Loucy (cell line): ENCODE measurements at regions not wholly inside any gene's neighbourhood (a gene's known extent, or its start where the extent isn't known, plus 50 kb on each side); places are given as distances from the start of the nearest gene placed in this dataset.

ENCODE experiments used
- H2AFZ ChIP-seq: fragments of 200-600 bp; sonication (generic); 2 replicates; pipeline ENCODE4 v1.6.0; 2016; ENCODE audit warnings: antibody characterized with exemption, mild to moderate bottlenecking, low read length, moderate library complexity
- H3F3A ChIP-seq: fragments of 200-600 bp; 2 replicates; pipeline ENCODE4 v1.6.0; 2016; ENCODE audit warnings: antibody characterized with exemption, low read depth, mild to moderate bottlenecking
- H3K27me3 ChIP-seq: fragments of 200-600 bp; sonication (generic); 2 replicates; pipeline ENCODE4 v1.6.1; 2014; ENCODE audit warnings: low read length, mild to moderate bottlenecking; ENCODE audit not compliant: insufficient read depth, poor library complexity, severe bottlenecking
- H3K36me3 ChIP-seq: fragments of 200-600 bp; sonication (generic); 2 replicates; pipeline ENCODE4 v1.6.1; 2016; ENCODE audit warnings: low read length; ENCODE audit not compliant: insufficient read depth
- H3K4me1 ChIP-seq: fragments of 200-600 bp; sonication (generic); 2 replicates; pipeline ENCODE4 v1.5.1; 2014; ENCODE audit warnings: low read length, mild to moderate bottlenecking; ENCODE audit not compliant: insufficient read depth, poor library complexity, severe bottlenecking
- H3K4me2 ChIP-seq: fragments of 200-600 bp; sonication (generic); 2 replicates; pipeline ENCODE4 v1.6.0; 2014; ENCODE audit warnings: antibody characterized with exemption, low read length, low read depth, mild to moderate bottlenecking; ENCODE audit not compliant: poor library complexity, severe bottlenecking
- H3K4me3 ChIP-seq: fragments of 200-600 bp; sonication (generic); 2 replicates; pipeline ENCODE4 v1.5.1; 2014; ENCODE audit warnings: low read length, mild to moderate bottlenecking, mixed read lengths; ENCODE audit not compliant: poor library complexity, severe bottlenecking
- H3K79me2 ChIP-seq: fragments of 200-600 bp; sonication (generic); 2 replicates; pipeline ENCODE4 v1.6.1; 2014; ENCODE audit warnings: low read length; ENCODE audit not compliant: insufficient read depth
- H3K9ac ChIP-seq: fragments of 200-600 bp; sonication (generic); 2 replicates; pipeline ENCODE4 v1.6.0; 2014; ENCODE audit warnings: mild to moderate bottlenecking, low read depth, low read length, moderate library complexity; ENCODE audit not compliant: poor library complexity, severe bottlenecking
- H3K9me2 ChIP-seq: fragments of 200-600 bp; sonication (generic); replicated peaks from 2 replicates; pipeline ENCODE4 v1.6.1; 2016; ENCODE audit warnings: low read depth, low read length, mixed read lengths
- H3K9me3 ChIP-seq: fragments of 200-600 bp; sonication (generic); 2 replicates; pipeline ENCODE4 v1.6.1; 2014; ENCODE audit warnings: mild to moderate bottlenecking, antibody characterized with exemption, low read length, low read depth; ENCODE audit not compliant: insufficient read depth
- H4K20me1 ChIP-seq: fragments of 200-600 bp; sonication (generic); 2 replicates; pipeline ENCODE4 v1.6.0; 2014; ENCODE audit warnings: antibody characterized with exemption, low read length, mild to moderate bottlenecking; ENCODE audit not compliant: insufficient read depth, poor library complexity, severe bottlenecking
- EZH2phosphoT487 ChIP-seq: fragments of 200-600 bp; IDR thresholded peaks from 2 replicates; pipeline ENCODE4 v1.6.1; 2018; ENCODE audit warnings: antibody characterized with exemption, mild to moderate bottlenecking, moderate library complexity, borderline replicate concordance
- TF ChIP-seq, protein P1 (sequence below): fragments of 200-600 bp; sonication (generic); conservative IDR thresholded peaks from 2 replicates; pipeline ENCODE4 v1.5.1; 2014; ENCODE audit warnings: mild to moderate bottlenecking, antibody characterized with exemption, low read length

- no peaks in the 10 kb centered on the region for H3K4me1 ChIP-seq
- H3K4me3 ChIP-seq = no peak overlapping the region
- no peak overlapping the region for H3K9ac ChIP-seq
- no peaks in the 10 kb centered on the region for H3K36me3 ChIP-seq
- no peaks in the 10 kb centered on the region for H3K27me3 ChIP-seq
- no peaks in the 10 kb centered on the region for H3K9me2 ChIP-seq
- H3F3A ChIP-seq = no peaks in the 10 kb centered on the region
- TF ChIP-seq, protein P1, sequence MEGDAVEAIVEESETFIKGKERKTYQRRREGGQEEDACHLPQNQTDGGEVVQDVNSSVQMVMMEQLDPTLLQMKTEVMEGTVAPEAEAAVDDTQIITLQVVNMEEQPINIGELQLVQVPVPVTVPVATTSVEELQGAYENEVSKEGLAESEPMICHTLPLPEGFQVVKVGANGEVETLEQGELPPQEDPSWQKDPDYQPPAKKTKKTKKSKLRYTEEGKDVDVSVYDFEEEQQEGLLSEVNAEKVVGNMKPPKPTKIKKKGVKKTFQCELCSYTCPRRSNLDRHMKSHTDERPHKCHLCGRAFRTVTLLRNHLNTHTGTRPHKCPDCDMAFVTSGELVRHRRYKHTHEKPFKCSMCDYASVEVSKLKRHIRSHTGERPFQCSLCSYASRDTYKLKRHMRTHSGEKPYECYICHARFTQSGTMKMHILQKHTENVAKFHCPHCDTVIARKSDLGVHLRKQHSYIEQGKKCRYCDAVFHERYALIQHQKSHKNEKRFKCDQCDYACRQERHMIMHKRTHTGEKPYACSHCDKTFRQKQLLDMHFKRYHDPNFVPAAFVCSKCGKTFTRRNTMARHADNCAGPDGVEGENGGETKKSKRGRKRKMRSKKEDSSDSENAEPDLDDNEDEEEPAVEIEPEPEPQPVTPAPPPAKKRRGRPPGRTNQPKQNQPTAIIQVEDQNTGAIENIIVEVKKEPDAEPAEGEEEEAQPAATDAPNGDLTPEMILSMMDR = no peak
- TF ChIP-seq EZH2phosphoT487 = no peak
- H3K4me2 ChIP-seq = no peak overlapping the region
- no peaks in the 10 kb centered on the region for H3K79me2 ChIP-seq
- H3K9me3 ChIP-seq = no peaks in the 10 kb centered on the region
- no peak overlapping the region for H2AFZ ChIP-seq
- H4K20me1 ChIP-seq = no peaks in the 10 kb centered on the region
Observed at GRCh38 chr15:29538044-29538443, 268.4 kb upstream of the NSMCE3 start.

DNA sequence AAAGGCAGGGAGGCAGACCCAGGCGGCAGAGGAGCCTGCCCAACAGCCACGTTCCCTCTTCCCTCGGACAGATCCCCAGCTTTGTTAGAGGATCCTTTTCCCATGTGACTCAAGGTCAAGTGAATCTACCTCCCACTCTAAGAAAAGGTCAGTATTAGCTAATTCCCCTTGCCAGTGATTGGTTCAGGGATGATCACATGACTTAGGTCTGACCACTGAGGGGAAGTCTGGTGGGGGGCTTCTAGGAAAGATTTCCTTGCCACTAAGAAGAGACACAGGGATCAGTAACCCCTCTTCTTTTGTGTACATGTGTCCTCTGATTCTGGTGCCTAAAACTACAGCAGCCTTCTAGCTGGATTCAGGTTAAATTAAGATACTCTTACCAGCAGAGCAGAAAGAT, 266.3 kb upstream of the NSMCE3 start:
- no peak overlapping the region for H3K4me2 ChIP-seq
- H3K9ac ChIP-seq = no peak overlapping the region
- H3K36me3 ChIP-seq = no peaks in the 10 kb centered on the region
- H3K4me3 ChIP-seq = no peak overlapping the region
- no peaks in the 10 kb centered on the region for H3K9me2 ChIP-seq
- no peaks in the 10 kb centered on the region for H3F3A ChIP-seq
- H2AFZ ChIP-seq = no peak overlapping the region
- no peaks in the 10 kb centered on the region for H3K4me1 ChIP-seq
- H3K79me2 ChIP-seq = no peaks in the 10 kb centered on the region
- no peaks in the 10 kb centered on the region for H4K20me1 ChIP-seq
- H3K9me3 ChIP-seq = no peaks in the 10 kb centered on the region
- TF ChIP-seq, protein P1 = no peak
- no peak for TF ChIP-seq EZH2phosphoT487
- no peaks in the 10 kb centered on the region for H3K27me3 ChIP-seq

DNA sequence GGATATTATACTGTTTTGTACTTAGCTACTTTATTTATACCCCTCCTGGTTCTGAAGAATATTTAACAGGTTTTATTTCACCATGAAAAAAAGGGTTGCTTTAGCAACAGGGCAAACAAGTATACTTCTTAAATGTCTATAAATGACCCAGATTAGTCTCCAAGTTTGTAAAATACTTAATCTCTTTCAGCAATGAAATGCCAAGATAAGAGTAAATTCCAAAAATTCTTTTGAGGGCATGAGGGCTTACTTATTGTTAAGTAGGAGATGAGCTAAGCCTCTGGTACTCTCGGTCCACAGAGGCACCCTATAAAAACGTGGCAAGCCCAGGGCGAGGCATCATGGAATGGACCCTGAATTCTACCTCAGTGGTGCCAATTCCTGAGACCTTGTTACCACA, 264.8 kb upstream of the NSMCE3 start:
- Histone ChIP-seq H4K20me1 (no peaks in the 10 kb centered on the region), H3K9me2 (no peaks in the 10 kb centered on the region), H2AFZ (no peak overlapping the region), H3K4me3 (no peak overlapping the region), H3K4me2 (no peak overlapping the region), H3K9ac (no peak overlapping the region), H3K9me3 (no peaks in the 10 kb centered on the region), H3K4me1 (no peaks in the 10 kb centered on the region), H3K36me3 (no peaks in the 10 kb centered on the region), H3K27me3 (no peaks in the 10 kb centered on the region), H3F3A (no peaks in the 10 kb centered on the region), H3K79me2 (no peaks in the 10 kb centered on the region)
- no peak for TF ChIP-seq EZH2phosphoT487
- TF ChIP-seq, protein P1 = no peak
